ENCODE measurements at regions not wholly inside any gene's neighbourhood (a gene's known extent, or its start where the extent isn't known, plus 50 kb on each side); places are given as distances from the start of the nearest gene placed in this dataset.

DNA sequence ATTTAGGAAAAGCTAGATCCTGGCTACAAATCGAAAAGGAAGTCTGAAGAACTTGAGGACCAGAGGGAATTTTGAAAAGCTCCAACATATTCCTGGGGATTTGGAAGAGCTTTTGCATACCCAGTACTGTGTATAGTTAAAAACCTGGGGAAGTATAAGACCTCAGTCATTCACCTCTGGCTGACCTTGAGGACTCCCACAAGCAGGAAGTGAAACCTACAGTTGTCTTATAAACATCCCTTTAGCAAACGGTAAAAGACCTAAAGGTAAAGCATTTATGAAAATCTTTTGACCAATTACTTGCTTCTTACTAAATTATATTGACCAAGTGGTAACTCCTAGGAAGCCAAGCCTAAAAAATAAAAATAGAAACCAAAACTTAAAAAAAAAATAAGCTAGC, 175.0 kb downstream of the HAO1 start:
- TF ChIP-seq EZH2 (optimal IDR thresholded peaks at IDR 0.05; ENCODE audit: low read depth, low read length) (no peak), CTCF (IDR thresholded peaks at IDR 0.05; ENCODE audit: low read length) (no peak)
